Activated CD4-positive, alpha-beta T cell treated with anti-CD3 and anti-CD28 coated beads for 36 hours (primary cell): ENCODE measurements at regions not wholly inside any gene's neighbourhood (a gene's known extent, or its start where the extent isn't known, plus 50 kb on each side); places are given as distances from the start of the nearest gene placed in this dataset.

Experiments used
- ATAC-seq: fragments of 200-7000 bp; cut with Tn5 transposase; one replicate; pipeline ENCODE4 v1.10.0; 2021; ENCODE audit warnings: mild to moderate bottlenecking, moderate library complexity
- CTCF ChIA-PET: fragments of 350-600 bp; sonication (Branson Sonifier 250); formaldehyde crosslinking; loops from one replicate; lab custom pipeline; 2021; ENCODE audit warnings: antibody characterized with exemption; lab: Charles Lee
- POLR2A ChIA-PET: fragments of 350-600 bp; sonication (Branson Sonifier 250); formaldehyde crosslinking; loops from one replicate; lab custom pipeline; 2021; ENCODE audit warnings: antibody characterized with exemption, inconsistent platforms; lab: Charles Lee
- DNase-seq: peaks from one replicate; pipeline ENCODE4 v3.0.0-alpha.2; 2020
- H3K27ac Mint-ChIP-seq: one replicate; pipeline ENCODE4 v1.8.0; 2021; ENCODE audit warnings: mixed read lengths
- H3K27me3 Mint-ChIP-seq: one replicate; pipeline ENCODE4 v1.8.0; 2021; ENCODE audit warnings: mixed read lengths
- H3K36me3 Mint-ChIP-seq: one replicate; pipeline ENCODE4 v1.8.0; 2021; ENCODE audit warnings: low read depth, mixed read lengths
- H3K4me1 Mint-ChIP-seq: one replicate; pipeline ENCODE4 v1.8.0; 2021; ENCODE audit warnings: mixed read lengths
- H3K4me3 Mint-ChIP-seq: one replicate; pipeline ENCODE4 v1.8.0; 2021; ENCODE audit warnings: mild to moderate bottlenecking, moderate library complexity, mixed read lengths
- H3K9me3 Mint-ChIP-seq: one replicate; pipeline ENCODE4 v1.8.0; 2021; ENCODE audit warnings: low read depth, mixed read lengths
- intact Hi-C, 2 experiments: fragments of 100-400 bp; cut with DNase I in 1 of 2; cut with micrococcal nuclease in 1 of 2; formaldehyde crosslinking; loops; one replicate each; pipeline versions ENCODE4 v1.14.2 to v1.15.1; 2022 to 2024; cut with DNase I, micrococcal nuclease

DNA sequence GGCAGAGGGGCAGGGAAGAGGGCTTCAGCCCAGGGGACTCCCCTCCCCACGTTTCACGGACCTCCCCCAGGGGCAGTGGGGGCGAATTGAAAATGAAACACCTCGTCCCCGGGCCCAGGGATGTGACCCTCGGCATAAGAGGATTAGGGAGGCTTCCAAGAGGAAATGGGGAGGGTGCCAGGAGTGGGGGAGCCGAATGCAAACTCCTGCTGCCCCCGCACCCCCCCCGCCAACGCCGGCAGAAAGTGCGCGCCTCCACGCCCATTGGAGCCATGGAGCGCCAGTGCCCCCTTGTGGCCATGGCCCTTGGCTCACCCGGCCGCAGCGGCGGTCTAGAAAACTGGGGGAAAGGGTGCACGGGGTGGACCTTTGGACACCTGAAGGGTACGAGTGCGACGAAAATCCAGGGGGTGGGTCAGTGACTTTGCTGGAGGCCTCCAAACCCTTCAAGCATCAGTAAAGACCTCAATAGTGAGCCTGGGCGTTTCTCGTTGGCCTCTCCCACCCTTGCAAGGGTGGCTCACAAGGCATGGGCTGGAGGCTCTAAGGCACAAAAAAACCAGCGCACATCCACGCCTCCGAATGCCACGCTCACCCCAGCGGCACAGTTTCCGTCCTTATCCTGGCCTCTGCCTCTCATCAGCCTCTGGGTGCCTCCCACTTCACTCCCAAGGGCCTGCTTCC, 120.8 kb upstream of the PJA1 start:
- Mint-ChIP-seq H3K4me3 (peak overlapping the region; percentile 10), H3K4me1 (no peaks in the 10 kb centered on the region), H3K27me3 (peaks cover 2% of the 10 kb centered on the region), H3K36me3 (no peaks in the 10 kb centered on the region), H3K9me3 (no peaks in the 10 kb centered on the region), H3K27ac (no peak overlapping the region)
- DNase-seq (peak; percentile 72), ATAC-seq (peak; percentile 66)
- intact Hi-C loops = loop anchor here (1.0 to 5.0 kb wide), 6 partner anchors 64 to 553 kb away; partner anchors contain the start of gene EFNB1 (in 1 of the 2)
- ChIA-PET POLR2A (no interaction called here), CTCF (interaction anchor here (0.7 kb wide), 1 partner anchor 457 kb away, joined by 4 read pairs; the partner anchor contains the start of gene EFNB1)

DNA sequence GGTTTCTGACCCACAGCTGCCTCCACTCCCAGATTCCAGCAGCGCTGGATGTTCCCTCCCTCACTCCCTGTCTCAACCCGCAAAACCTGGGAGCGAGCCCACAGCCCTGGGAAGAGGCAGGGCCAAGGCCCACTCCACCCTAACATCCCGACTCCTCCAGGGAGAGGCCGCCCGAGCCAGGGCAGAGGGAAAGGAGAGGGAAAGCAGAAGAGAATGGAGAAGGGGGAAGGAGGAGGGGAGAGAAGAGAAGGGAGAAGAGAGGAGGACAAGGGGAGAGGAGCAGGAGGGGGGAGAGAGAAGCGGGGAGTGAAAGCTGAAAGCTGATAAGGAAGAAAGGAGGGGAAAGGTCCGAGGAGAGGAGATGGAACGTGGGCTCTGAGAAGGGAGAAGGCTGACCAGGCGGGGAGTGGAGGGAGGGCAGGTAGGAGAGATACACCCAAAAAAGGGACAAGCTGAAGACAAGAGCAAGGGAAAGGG, 120.2 kb upstream of the PJA1 start:
- Mint-ChIP-seq H3K27me3 (peaks cover under 1% of the 10 kb centered on the region), H3K27ac (no peak overlapping the region), H3K9me3 (no peaks in the 10 kb centered on the region), H3K4me1 (no peaks in the 10 kb centered on the region), H3K36me3 (no peaks in the 10 kb centered on the region), H3K4me3 (peak overlapping the region; percentile 10)
- ChIA-PET POLR2A (no interaction called here), CTCF (interaction anchor here (0.6 to 1.3 kb wide), 4 partner anchors 10 to 463 kb away, joined by 3 to 4 read pairs (median 3); partner anchors contain the start of gene EFNB1)
- DNase-seq (no peak), ATAC-seq (no peak)
- intact Hi-C loops = loop anchor here (1.0 to 5.0 kb wide), 4 partner anchors 63 to 462 kb away; partner anchors contain the start of gene EFNB1 (in 1 of the 2)

DNA sequence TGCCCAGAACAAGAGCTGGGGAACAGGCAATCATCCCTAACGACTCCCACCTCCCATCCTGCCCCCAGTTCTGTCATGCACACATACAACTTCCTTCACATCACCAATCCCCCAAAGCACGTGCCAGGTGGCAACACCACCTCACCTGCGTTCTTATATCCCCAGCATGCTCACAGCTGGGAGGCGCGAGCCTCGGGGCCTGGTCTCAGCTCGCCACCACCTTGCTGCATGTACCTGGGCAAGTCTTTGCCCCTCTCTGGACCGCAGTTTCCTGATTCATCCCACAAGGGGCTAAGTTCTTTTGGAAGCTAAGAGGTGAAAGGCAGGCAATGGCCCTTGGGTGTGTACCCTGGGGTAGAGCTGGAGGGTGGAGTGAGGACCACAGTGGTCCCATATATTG, 119.2 kb upstream of the PJA1 start:
- no peak for ATAC-seq
- no peaks in the 10 kb centered on the region for H3K27me3 Mint-ChIP-seq
- ChIA-PET POLR2A (no interaction called here), CTCF (interaction anchor here (0.6 to 1.3 kb wide), 5 partner anchors 9 to 487 kb away, joined by 3 read pairs; no protein-coding TSS in a partner anchor)
- H3K36me3 Mint-ChIP-seq = no peaks in the 10 kb centered on the region
- no peak overlapping the region for H3K4me3 Mint-ChIP-seq
- intact Hi-C loops = no loop called here
- H3K9me3 Mint-ChIP-seq = no peaks in the 10 kb centered on the region
- H3K27ac Mint-ChIP-seq = no peak overlapping the region
- no peak for DNase-seq
- no peaks in the 10 kb centered on the region for H3K4me1 Mint-ChIP-seq

DNA sequence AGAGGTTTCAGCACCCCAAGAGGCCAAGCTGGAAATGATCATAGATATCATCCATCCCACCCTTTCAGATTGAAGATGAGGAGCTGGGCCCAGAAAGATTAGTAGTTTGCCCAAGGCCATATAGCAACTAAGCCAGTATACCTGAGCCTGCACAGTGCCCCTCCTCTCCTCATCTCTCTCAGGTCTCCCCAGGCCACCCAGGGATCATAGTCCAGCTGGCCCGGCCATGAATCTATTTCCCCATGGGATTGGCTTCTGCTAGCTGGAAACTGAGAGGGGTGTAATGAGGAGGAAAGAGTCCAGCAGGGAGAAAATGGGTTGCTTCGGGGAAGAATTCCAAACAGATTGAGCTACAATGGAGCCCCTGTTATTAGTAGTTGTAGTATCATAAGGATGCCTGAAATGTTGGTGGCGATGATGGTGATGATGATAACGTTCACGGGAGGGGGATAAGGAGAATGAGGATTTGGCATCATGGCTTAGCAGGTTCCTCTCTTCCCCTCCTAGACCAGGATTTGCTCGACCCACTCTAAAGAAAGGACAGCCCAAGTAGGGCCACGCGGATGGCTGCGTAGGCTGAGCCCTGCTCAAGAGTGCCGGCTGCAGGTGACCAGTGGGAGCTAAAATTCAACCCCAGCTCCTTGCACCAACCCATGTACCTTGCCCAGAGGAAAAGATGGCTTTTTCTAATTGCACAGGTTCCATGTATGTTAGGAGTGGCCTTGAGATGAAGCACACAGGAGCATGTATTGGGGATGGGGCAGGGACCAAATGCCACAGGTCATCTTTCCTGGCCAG, 117.8 kb upstream of the PJA1 start:
- no peak overlapping the region for H3K4me3 Mint-ChIP-seq
- DNase-seq (no peak), ATAC-seq (no peak)
- no peak overlapping the region for H3K27ac Mint-ChIP-seq
- no peaks in the 10 kb centered on the region for H3K4me1 Mint-ChIP-seq
- CTCF ChIA-PET = interaction anchor here (0.7 kb wide), 1 partner anchor 218 kb away, joined by 3 read pairs; no protein-coding TSS in a partner anchor
- no peaks in the 10 kb centered on the region for H3K36me3 Mint-ChIP-seq
- POLR2A ChIA-PET = no interaction called here
- intact Hi-C loops = no loop called here
- no peaks in the 10 kb centered on the region for H3K9me3 Mint-ChIP-seq
- no peaks in the 10 kb centered on the region for H3K27me3 Mint-ChIP-seq

DNA sequence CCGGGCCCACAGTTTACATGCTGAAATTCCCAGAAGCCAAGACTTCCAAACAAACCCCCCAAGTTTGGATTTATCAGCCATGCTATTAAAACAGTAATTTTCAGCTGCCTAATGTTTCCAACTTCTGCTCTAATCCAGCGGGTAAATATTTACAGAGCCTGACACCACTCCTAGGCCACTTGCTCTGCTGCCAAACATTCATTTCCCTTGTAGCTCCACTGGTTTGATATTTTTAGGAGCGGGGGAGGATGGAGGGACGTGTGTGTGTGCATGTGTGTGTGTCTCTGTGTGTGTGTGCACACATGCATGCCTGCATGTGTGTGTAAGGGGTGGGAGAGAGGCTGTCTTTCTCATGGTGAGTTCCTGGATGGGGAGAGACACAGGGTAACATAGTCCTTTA, 115.7 kb upstream of the PJA1 start:
- DNase-seq = no peak
- POLR2A ChIA-PET = no interaction called here
- no peaks in the 10 kb centered on the region for H3K36me3 Mint-ChIP-seq
- no peaks in the 10 kb centered on the region for H3K9me3 Mint-ChIP-seq
- H3K27ac Mint-ChIP-seq = no peak overlapping the region
- H3K4me3 Mint-ChIP-seq = no peak overlapping the region
- ATAC-seq = no peak
- H3K27me3 Mint-ChIP-seq = no peaks in the 10 kb centered on the region
- intact Hi-C loops = no loop called here
- CTCF ChIA-PET = interaction anchor here (0.6 kb wide), 1 partner anchor 106 kb away, joined by 3 read pairs; no protein-coding TSS in a partner anchor
- no peaks in the 10 kb centered on the region for H3K4me1 Mint-ChIP-seq

DNA sequence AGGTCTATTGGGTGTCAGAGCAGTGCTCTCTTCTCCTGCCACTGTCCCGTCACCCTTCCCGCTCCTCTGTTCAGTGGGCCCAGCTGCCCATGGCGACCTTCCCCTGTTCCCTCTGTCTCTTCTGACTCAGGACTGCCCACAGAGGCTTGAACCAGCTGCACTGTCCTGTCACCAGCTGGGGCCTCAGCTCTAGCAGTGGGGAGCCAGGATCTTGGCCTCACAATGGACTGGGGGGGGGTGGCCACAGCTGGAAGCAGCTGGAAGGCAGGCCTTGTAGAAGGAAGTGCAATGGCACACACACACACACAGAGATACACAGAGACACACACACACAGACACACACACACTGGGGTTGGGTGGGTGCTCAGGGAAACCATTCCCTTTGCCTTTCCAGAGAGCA, 114.0 kb upstream of the PJA1 start:
- ATAC-seq (no peak), DNase-seq (no peak)
- Mint-ChIP-seq H3K4me1 (no peaks in the 10 kb centered on the region), H3K27ac (no peak overlapping the region), H3K27me3 (no peaks in the 10 kb centered on the region), H3K9me3 (no peaks in the 10 kb centered on the region), H3K4me3 (no peak overlapping the region), H3K36me3 (no peaks in the 10 kb centered on the region)
- ChIA-PET POLR2A (no interaction called here), CTCF (interaction anchor here (0.8 kb wide), 1 partner anchor 1043 kb away, joined by 3 read pairs; no protein-coding TSS in a partner anchor)
- intact Hi-C loops = no loop called here

DNA sequence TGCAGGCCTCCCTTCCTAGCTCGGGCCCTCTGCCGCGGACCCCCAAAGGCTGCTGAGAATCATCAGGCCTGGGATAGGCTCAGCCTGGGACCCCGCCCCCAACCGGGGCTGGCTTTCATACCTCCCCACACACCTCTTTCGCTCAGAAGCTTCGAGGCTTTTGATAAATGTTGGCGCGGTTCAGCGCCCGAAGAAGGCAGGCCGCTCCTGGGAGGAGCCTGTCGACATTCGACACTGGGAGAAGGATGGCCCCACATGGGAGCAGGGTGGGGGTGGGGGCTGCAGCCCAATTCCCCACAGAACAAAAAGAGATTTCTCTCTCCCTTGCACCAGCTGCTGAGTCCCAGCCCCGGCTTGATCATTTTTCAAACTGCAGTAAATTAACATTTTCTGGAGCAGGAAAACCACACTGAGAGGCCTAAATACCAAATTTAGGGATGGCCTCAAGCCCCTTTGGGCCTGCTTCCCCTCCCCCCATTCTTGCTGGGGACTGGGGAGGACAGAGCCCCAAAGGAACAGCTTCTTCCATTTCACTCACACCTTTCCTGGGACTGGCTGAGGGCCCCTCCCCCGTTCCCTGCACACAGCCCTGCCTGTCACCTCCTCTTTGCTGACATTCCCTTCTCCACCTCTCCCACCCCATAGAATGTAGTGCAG, 112.9 kb upstream of the PJA1 start:
- Mint-ChIP-seq H3K4me3 (no peak overlapping the region), H3K27ac (no peak overlapping the region), H3K36me3 (no peaks in the 10 kb centered on the region), H3K27me3 (peaks cover 2% of the 10 kb centered on the region), H3K9me3 (no peaks in the 10 kb centered on the region), H3K4me1 (no peaks in the 10 kb centered on the region)
- intact Hi-C loops = no loop called here
- ATAC-seq (no peak), DNase-seq (no peak)
- ChIA-PET POLR2A (no interaction called here), CTCF (no interaction called here)

DNA sequence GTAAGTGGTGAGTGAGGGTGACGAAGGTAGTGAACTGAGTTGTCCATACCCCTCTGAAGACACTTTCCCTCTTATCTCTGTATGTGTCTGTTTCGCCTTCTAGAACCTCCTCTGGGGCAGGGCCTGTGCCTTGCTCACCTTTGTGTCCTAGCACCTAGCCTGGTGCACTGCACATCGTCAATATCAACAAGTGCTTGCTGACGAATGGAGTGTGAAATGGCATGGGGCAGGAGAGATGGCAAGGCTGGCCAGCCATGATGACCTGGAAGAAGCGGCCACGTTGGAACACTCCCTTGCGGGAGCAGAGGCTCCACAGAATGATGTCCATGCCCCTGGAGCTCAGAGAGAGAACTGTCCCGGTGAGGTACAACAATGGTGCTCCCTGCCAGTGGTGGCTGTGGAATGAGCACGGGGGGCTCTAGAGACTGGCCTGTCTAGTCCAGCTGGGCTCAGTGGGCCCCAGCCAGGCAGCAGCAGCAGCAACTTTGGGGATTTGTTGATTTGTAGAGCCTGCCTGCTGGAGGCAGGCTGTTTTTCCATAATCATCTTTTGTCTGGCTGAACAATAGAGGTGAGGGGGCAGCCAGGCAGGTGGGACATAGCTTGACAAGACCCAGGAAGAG, 112.2 kb upstream of the PJA1 start:
- ChIA-PET CTCF (no interaction called here), POLR2A (no interaction called here)
- Mint-ChIP-seq H3K36me3 (no peaks in the 10 kb centered on the region), H3K27me3 (peaks cover 2% of the 10 kb centered on the region), H3K4me3 (no peak overlapping the region), H3K9me3 (no peaks in the 10 kb centered on the region), H3K27ac (no peak overlapping the region), H3K4me1 (no peaks in the 10 kb centered on the region)
- intact Hi-C loops = no loop called here
- DNase-seq = no peak
- no peak for ATAC-seq

DNA sequence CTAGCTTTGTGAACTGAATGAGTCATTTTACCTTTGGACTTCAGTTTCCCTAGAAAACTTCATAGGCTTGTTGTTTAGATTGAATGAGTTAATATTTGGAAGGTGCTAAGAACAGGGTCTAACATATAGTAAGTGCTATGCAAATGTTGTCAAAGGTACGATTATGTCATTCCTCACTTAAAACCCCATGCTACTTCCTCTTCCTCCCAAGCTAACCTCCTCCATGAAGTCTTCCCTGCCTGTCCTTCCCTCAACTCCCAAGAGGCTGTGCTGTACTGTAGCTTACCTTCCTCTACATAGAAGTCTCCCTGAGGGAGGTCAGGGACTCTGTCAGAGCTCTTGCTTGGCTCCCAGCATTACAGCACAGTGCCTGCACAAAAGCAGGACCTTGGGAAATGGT, 103.4 kb upstream of the PJA1 start:
- intact Hi-C loops = no loop called here
- Mint-ChIP-seq H3K36me3 (no peaks in the 10 kb centered on the region), H3K4me3 (no peak overlapping the region), H3K27me3 (peaks cover under 1% of the 10 kb centered on the region), H3K27ac (no peak overlapping the region), H3K4me1 (peaks cover 3% of the 10 kb centered on the region), H3K9me3 (no peaks in the 10 kb centered on the region)
- CTCF ChIA-PET = interaction anchor here (0.8 kb wide), 1 partner anchor 11 kb away, joined by 3 read pairs; no protein-coding TSS in a partner anchor
- POLR2A ChIA-PET = no interaction called here
- ATAC-seq (no peak), DNase-seq (no peak)

DNA sequence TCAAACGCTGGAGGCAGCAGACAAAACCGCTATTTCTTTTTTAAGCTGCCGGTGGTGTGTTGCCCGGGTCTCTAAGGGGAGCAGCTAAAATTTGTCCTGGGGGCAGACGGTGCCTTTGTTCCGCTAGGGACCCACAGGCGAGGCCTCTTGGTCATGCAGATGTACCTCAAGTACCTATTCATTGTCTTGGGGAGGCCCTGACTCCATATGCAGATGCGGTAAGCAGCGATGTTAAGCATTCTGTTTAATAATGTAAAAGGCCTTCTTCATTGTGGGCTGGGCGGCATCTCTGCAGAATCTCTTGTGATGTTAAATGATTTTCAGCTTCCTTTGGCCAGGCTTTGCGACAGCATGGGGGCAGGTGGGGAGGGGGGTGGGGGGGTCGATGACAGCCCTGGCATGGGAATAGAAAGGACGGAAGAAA, 98.9 kb upstream of the PJA1 start:
- no peaks in the 10 kb centered on the region for H3K9me3 Mint-ChIP-seq
- DNase-seq = no peak
- intact Hi-C loops = no loop called here
- H3K27ac Mint-ChIP-seq = no peak overlapping the region
- ChIA-PET CTCF (no interaction called here), POLR2A (no interaction called here)
- no peaks in the 10 kb centered on the region for H3K36me3 Mint-ChIP-seq
- H3K4me1 Mint-ChIP-seq = peaks cover 3% of the 10 kb centered on the region
- no peak overlapping the region for H3K4me3 Mint-ChIP-seq
- H3K27me3 Mint-ChIP-seq = peaks cover 11% of the 10 kb centered on the region
- no peak for ATAC-seq

DNA sequence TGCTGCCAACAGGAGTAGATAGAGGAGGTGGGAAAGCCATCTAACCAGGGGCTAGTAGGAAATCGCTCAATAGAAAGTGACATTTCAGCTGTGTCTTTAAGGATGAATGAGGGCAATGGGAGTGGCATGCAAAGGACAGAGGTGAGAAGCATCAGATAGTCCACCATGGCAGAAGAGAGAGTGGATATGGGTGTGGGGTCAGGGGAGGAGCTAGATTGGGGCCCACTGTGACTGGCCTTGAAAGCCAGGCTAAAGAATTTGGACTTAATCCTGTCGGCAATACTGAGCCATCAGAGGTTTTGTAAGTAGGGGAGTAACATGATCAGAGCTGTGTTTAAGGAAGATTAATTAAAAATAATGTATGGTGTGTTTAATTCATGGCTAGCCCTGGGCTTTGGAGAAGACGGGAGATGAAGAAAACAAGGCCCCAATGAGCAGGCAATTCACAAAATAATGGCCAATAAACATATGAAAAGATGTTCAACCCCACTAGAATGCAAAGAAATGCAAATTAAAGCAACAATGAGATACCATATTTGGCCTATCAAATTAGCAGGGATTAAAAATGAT, 98.1 kb upstream of the PJA1 start:
- no peak overlapping the region for H3K4me3 Mint-ChIP-seq
- ATAC-seq = no peak
- POLR2A ChIA-PET = no interaction called here
- H3K9me3 Mint-ChIP-seq = no peaks in the 10 kb centered on the region
- H3K27ac Mint-ChIP-seq = no peak overlapping the region
- DNase-seq = no peak
- intact Hi-C loops = no loop called here
- peaks cover 1% of the 10 kb centered on the region for H3K4me1 Mint-ChIP-seq
- CTCF ChIA-PET = no interaction called here
- H3K36me3 Mint-ChIP-seq = no peaks in the 10 kb centered on the region
- H3K27me3 Mint-ChIP-seq = peaks cover 11% of the 10 kb centered on the region
